Neuronal stem cell (in vitro differentiated cells): ENCODE measurements at regions not wholly inside any gene's neighbourhood (a gene's known extent, or its start where the extent isn't known, plus 50 kb on each side); places are given as distances from the start of the nearest gene placed in this dataset.

Experiments
- DNase-seq: peaks from one replicate; pipeline ENCODE4 v3.0.0-alpha.2; 2013; ENCODE audit warnings: low spot score
- H2AFZ ChIP-seq: one replicate; pipeline ENCODE4 v1.6.1; 2013; ENCODE audit warnings: mild to moderate bottlenecking, low read length, inconsistent platforms
- H2AK5ac ChIP-seq: 2 replicates; pipeline ENCODE4 v1.6.1; 2013; ENCODE audit warnings: low read depth, mild to moderate bottlenecking, inconsistent platforms, low read length, moderate library complexity, mixed read lengths
- H2BK120ac ChIP-seq: 2 replicates; pipeline ENCODE4 v1.6.1; 2013; ENCODE audit warnings: low read depth, mild to moderate bottlenecking, inconsistent platforms, low read length, moderate library complexity, mixed read lengths
- H2BK12ac ChIP-seq: one replicate; pipeline ENCODE4 v1.6.1; 2013; ENCODE audit warnings: low read length, inconsistent platforms
- H2BK15ac ChIP-seq: 2 replicates; pipeline ENCODE4 v1.6.1; 2013; ENCODE audit warnings: mild to moderate bottlenecking, low read length, inconsistent platforms, mixed read lengths
- H2BK5ac ChIP-seq: one replicate; pipeline ENCODE4 v1.6.1; 2013; ENCODE audit warnings: inconsistent platforms, mild to moderate bottlenecking, low read length, moderate library complexity
- H3K14ac ChIP-seq: one replicate; pipeline ENCODE4 v1.6.1; 2013; ENCODE audit warnings: low read length, inconsistent platforms
- H3K18ac ChIP-seq: 2 replicates; pipeline ENCODE4 v1.6.1; 2013; ENCODE audit warnings: low read length, inconsistent platforms
- H3K23ac ChIP-seq: 2 replicates; pipeline ENCODE4 v1.6.1; 2013; ENCODE audit warnings: low read depth, mild to moderate bottlenecking, mixed read lengths, low read length, inconsistent platforms; ENCODE audit not compliant: poor library complexity
- H3K27ac ChIP-seq: replicated peaks from 3 replicates; pipeline ENCODE4 v1.5.1; 2013; ENCODE audit warnings: low read length, inconsistent platforms
- H3K27me3 ChIP-seq, 3 experiments: 2 replicates each; pipeline ENCODE4 v1.6.1; 2013; ENCODE audit warnings: low read length in 3 of 3, mild to moderate bottlenecking in 2 of 3, inconsistent platforms in 1 of 3, low read depth in 1 of 3, mixed read lengths in 1 of 3, moderate library complexity in 1 of 3; ENCODE audit not compliant: control insufficient read depth in 3 of 3, insufficient read depth in 3 of 3
- H3K36me3 ChIP-seq, 2 donors: replicated peaks in 1 of 2; 2 replicates each; pipeline ENCODE4 v1.6.1; 2013; ENCODE audit warnings: low read length in 2 of 2; ENCODE audit not compliant: control insufficient read depth in 2 of 2, insufficient read depth in 2 of 2
- H3K4ac ChIP-seq: 2 replicates; pipeline ENCODE4 v1.6.1; 2013; ENCODE audit warnings: inconsistent platforms, mild to moderate bottlenecking, low read length, moderate library complexity
- H3K4me1 ChIP-seq, 2 donors: 1 replicate in 1 of 2; 2 replicates in 1 of 2; pipeline ENCODE4 v1.6.1; 2013; ENCODE audit warnings: low read length in 2 of 2, low read depth in 1 of 2; ENCODE audit not compliant: control insufficient read depth in 2 of 2, insufficient read depth in 1 of 2
- H3K4me2 ChIP-seq: one replicate; pipeline ENCODE4 v1.6.1; 2013; ENCODE audit warnings: mild to moderate bottlenecking, low read length, inconsistent platforms; ENCODE audit not compliant: insufficient read depth, poor library complexity, severe bottlenecking
- H3K4me3 ChIP-seq, 2 donors: 2 replicates each; pipeline ENCODE4 v1.5.1; 2013; ENCODE audit warnings: low read length in 2 of 2, mild to moderate bottlenecking in 2 of 2, inconsistent platforms in 1 of 2, moderate library complexity in 1 of 2
- H3K79me1 ChIP-seq: one replicate; pipeline ENCODE4 v1.6.1; 2013; ENCODE audit warnings: low read depth, mild to moderate bottlenecking, inconsistent platforms, low read length, moderate library complexity
- H3K9ac ChIP-seq: one replicate; pipeline ENCODE4 v1.6.1; 2013; ENCODE audit warnings: mild to moderate bottlenecking, low read depth, low read length, inconsistent platforms; ENCODE audit not compliant: poor library complexity
- H3K9me3 ChIP-seq, 2 donors: replicated peaks in 1 of 2; 2 replicates each; pipeline versions ENCODE3 to v1.6.1; 2013; ENCODE audit warnings: low read length in 2 of 2, mild to moderate bottlenecking in 2 of 2, inconsistent platforms in 1 of 2, low read depth in 1 of 2, mixed read lengths in 1 of 2, moderate library complexity in 1 of 2; ENCODE audit not compliant: control insufficient read depth in 2 of 2, insufficient read depth in 1 of 2
- H4K8ac ChIP-seq: one replicate; pipeline ENCODE4 v1.6.1; 2013; ENCODE audit warnings: low read depth, mild to moderate bottlenecking, inconsistent platforms, low read length, moderate library complexity
- H4K91ac ChIP-seq: one replicate; pipeline ENCODE4 v1.6.1; 2013; ENCODE audit warnings: low read length, low read depth, mild to moderate bottlenecking, inconsistent platforms; ENCODE audit not compliant: poor library complexity
- WGBS, 2 donors: extraction: QIAGEN DNeasy Blood & Tissue Kit; methylation state at CpG; one replicate each; pipeline ENCODE4 v1.1.7; 2013; ENCODE audit warnings: missing lambda C conversion rate in 2 of 2, mixed read lengths in 1 of 2; ENCODE audit not compliant: insufficient read length in 2 of 2, insufficient replicate concordance in 1 of 2; ENCODE audit errors: extremely low coverage in 2 of 2; 5-methylcytosine and 5-hydroxymethylcytosine counted together

DNA sequence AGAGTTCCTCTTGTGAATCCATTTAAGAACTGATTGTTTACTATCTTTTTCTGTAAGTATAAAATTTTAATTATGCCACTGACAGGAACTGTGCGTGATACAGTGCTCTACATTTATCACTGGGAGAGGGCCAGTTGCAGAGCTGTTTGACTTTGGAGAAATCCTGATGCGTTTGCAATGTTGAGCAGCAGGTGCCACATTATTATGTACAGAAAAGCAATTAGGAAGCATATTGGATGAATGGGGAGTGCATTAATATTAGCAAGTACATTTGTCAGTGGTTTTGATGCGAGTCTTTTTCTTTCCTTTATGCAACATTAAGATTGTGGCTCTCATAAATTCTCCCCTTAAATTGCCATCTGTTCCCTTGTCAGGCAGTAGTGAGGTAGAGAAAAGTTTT lies 302.3 kb upstream of the FANCL start:
- Histone ChIP-seq H2AK5ac (no peak overlapping the region), H3K4me2 (no peak overlapping the region), H4K91ac (no peak overlapping the region), H2BK12ac (no peak overlapping the region), H2BK120ac (no peak overlapping the region), H3K27me3 (no peaks in the 10 kb centered on the region), H3K23ac (no peak overlapping the region), H2BK15ac (no peak overlapping the region), H3K4ac (no peak overlapping the region), H3K18ac (no peak overlapping the region), H3K4me3 (no peak overlapping the region), H2AFZ (no peak overlapping the region), H3K9ac (no peak overlapping the region), H2BK5ac (no peak overlapping the region), H3K36me3 (no peaks in the 10 kb centered on the region), H3K4me1 (peaks cover 8 to 24% of the 10 kb centered on the region in 2 donors), H3K79me1 (no peaks in the 10 kb centered on the region), H4K8ac (no peak overlapping the region), H3K14ac (no peak overlapping the region), H3K9me3 (no peaks in the 10 kb centered on the region), H3K27ac (no peak overlapping the region)
- no CpG with 5 or more reads among the region's 3 CpGs for WGBS, 2 donors
- DNase-seq, result no peak

DNA sequence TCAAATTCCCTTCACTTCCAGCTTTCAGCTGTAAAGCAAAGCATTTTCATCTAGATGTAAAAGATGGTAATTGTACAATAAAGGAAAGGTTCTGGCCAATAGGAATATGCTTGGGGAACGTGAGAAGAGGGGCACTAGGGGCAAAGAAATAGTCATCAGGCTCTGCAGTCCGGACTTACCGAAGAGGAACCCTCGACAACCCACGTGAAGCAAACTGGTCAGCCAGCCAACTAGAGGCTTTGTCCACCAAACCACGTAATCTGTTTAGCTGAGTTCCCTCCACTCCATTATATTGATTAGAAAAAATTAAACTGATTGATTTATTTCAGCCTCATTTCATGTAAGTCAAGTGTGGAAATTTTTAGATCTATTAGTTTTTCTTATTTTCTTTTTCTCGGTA lies 300.4 kb upstream of the FANCL start:
- Histone ChIP-seq H3K18ac (no peak overlapping the region), H3K4me3 (peak overlapping the region in 1 of 2 donors; percentile 26)

DNA sequence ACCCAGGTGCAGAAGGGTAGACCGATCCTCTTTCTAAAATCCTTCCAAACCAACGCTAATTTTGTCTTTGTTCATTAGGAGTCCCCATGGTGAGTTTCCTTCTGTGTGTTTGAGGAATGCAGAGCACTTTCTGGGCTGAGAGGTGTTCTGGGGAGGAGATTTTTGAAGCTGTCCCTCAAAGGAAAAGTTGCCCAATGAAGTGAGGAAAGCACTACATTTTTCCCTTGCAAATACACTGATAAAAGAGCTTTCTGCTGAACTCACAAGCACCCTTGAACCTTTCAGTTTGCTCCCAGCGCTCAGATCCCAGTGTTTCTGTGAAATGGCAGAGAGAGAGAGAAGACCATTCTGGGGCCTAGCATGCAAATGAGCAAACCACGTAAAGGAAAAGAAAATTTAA lies 299.6 kb upstream of the FANCL start:
- Histone ChIP-seq H2BK120ac (no peak overlapping the region), H3K4me2 (peak overlapping the region; percentile 40), H3K27ac (peak overlapping the region; percentile 76), H3K36me3 (no peaks in the 10 kb centered on the region), H2AFZ (peak overlapping the region; percentile 90), H4K8ac (no peak overlapping the region), H2BK15ac (no peak overlapping the region), H3K23ac (no peak overlapping the region), H3K27me3 (no peaks in the 10 kb centered on the region), H3K4ac (no peak overlapping the region), H4K91ac (no peak overlapping the region), H2BK12ac (no peak overlapping the region), H3K18ac (no peak overlapping the region), H2BK5ac (no peak overlapping the region), H3K4me3 (peak overlapping the region in 1 of 2 donors; percentile 26), H3K9ac (no peak overlapping the region), H3K4me1 (peaks cover 10 to 24% of the 10 kb centered on the region in 2 donors), H3K9me3 (no peaks in the 10 kb centered on the region), H3K14ac (no peak overlapping the region), H3K79me1 (no peaks in the 10 kb centered on the region), H2AK5ac (no peak overlapping the region)
- no CpG with 5 or more reads among the region's 4 CpGs for WGBS, 2 donors
- DNase-seq, result peak; percentile 33

More for the DNA sequence above, 300.4 kb upstream of the FANCL start:
- Histone ChIP-seq H3K27me3 (no peaks in the 10 kb centered on the region), H2AFZ (peak overlapping the region; percentile 90), H2BK120ac (no peak overlapping the region), H3K27ac (peak overlapping the region; percentile 26), H3K4me2 (no peak overlapping the region), H3K79me1 (no peaks in the 10 kb centered on the region), H2BK15ac (no peak overlapping the region), H4K8ac (no peak overlapping the region), H3K9ac (no peak overlapping the region), H3K14ac (no peak overlapping the region), H2BK12ac (no peak overlapping the region), H3K36me3 (no peaks in the 10 kb centered on the region), H3K4me1 (peaks cover 8 to 24% of the 10 kb centered on the region in 2 donors), H3K23ac (no peak overlapping the region), H2AK5ac (no peak overlapping the region), H4K91ac (no peak overlapping the region), H3K9me3 (no peaks in the 10 kb centered on the region), H2BK5ac (no peak overlapping the region), H3K4ac (no peak overlapping the region)
- no peak for DNase-seq
- WGBS, 2 donors, result no CpG with 5 or more reads among the region's 7 CpGs

DNA sequence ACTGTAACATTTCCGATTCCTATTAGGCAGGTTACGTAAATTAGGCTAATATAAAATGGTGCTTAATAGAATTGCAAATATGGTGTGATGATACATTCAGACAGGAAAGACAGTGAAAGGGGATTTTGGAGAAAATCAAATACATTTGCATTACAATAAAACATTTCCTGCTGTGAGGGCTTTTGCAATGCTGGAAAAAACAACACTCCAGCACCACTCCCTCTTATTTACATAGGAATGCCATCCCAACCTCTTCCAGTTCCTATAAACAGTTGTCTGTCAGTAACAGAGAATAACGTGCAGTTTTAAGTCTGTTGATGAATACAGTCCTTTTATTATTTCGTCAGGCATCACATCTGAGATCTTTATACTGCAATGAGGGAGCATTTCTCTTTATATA lies 298.8 kb upstream of the FANCL start:
- Histone ChIP-seq H2BK120ac (no peak overlapping the region), H3K79me1 (no peaks in the 10 kb centered on the region), H2BK15ac (no peak overlapping the region), H3K27ac (no peak overlapping the region), H3K23ac (no peak overlapping the region), H2BK12ac (no peak overlapping the region), H3K4me1 (peaks cover 11 to 24% of the 10 kb centered on the region in 2 donors), H3K4me3 (peak overlapping the region in 1 of 2 donors; percentile 26), H4K91ac (no peak overlapping the region), H2BK5ac (no peak overlapping the region), H3K36me3 (no peaks in the 10 kb centered on the region), H4K8ac (no peak overlapping the region), H3K9ac (no peak overlapping the region), H3K18ac (no peak overlapping the region), H3K4ac (no peak overlapping the region), H2AFZ (peak overlapping the region; percentile 90), H3K4me2 (peak overlapping the region; percentile 25), H2AK5ac (no peak overlapping the region), H3K14ac (no peak overlapping the region), H3K9me3 (no peaks in the 10 kb centered on the region), H3K27me3 (no peaks in the 10 kb centered on the region)
- WGBS, 2 donors, result no CpG with 5 or more reads among the region's 4 CpGs
- peak; percentile 52 for DNase-seq
